LNCaP clone FGC (cell line): ENCODE measurements at regions not wholly inside any gene's neighbourhood (a gene's known extent, or its start where the extent isn't known, plus 50 kb on each side); places are given as distances from the start of the nearest gene placed in this dataset.
"Not testable (repeated sequence)": the region's sequence is repeated elsewhere in the genome, so short reads cannot be mapped to it uniquely, and the experiment has no call there.

ENCODE experiments used
- DNase-seq: peaks from one replicate; pipeline ENCODE4 v3.0.0-alpha.2; 2011; ENCODE audit warnings: low read depth
- H3K4me3 ChIP-seq: 2 replicates; pipeline ENCODE4 v1.5.1; 2011; ENCODE audit warnings: mild to moderate bottlenecking, low read depth, low read length, control low read depth
- CTCF ChIP-seq: IDR thresholded peaks from 2 replicates; pipeline ENCODE4 v1.5.1; 2012; ENCODE audit warnings: mild to moderate bottlenecking; ENCODE audit not compliant: control insufficient read depth, insufficient read depth; ENCODE audit errors: extremely low read depth

DNA sequence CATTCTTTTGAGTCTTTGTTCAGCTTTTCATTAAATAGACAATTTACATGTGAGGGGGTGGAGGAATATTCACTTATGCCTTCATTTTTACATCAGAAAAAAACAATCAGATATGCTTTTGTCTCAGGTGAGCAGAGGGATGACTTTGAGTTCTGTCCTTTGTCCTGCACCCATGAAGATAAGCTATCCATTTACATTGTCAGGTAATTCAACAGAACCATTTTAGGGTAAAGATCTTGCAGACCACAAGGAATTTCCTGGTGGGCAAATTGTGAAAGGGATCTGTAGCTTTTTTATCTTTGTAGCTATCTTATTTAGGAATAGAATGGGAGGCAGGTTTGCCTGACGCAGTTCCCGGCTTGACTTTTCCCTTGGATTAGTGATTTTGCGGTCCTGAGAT lies 242.7 kb upstream of the IRF2BP2 start:
- TF ChIP-seq CTCF, result no peak
- no peak for DNase-seq
- H3K4me3 ChIP-seq, result no peak overlapping the region

DNA sequence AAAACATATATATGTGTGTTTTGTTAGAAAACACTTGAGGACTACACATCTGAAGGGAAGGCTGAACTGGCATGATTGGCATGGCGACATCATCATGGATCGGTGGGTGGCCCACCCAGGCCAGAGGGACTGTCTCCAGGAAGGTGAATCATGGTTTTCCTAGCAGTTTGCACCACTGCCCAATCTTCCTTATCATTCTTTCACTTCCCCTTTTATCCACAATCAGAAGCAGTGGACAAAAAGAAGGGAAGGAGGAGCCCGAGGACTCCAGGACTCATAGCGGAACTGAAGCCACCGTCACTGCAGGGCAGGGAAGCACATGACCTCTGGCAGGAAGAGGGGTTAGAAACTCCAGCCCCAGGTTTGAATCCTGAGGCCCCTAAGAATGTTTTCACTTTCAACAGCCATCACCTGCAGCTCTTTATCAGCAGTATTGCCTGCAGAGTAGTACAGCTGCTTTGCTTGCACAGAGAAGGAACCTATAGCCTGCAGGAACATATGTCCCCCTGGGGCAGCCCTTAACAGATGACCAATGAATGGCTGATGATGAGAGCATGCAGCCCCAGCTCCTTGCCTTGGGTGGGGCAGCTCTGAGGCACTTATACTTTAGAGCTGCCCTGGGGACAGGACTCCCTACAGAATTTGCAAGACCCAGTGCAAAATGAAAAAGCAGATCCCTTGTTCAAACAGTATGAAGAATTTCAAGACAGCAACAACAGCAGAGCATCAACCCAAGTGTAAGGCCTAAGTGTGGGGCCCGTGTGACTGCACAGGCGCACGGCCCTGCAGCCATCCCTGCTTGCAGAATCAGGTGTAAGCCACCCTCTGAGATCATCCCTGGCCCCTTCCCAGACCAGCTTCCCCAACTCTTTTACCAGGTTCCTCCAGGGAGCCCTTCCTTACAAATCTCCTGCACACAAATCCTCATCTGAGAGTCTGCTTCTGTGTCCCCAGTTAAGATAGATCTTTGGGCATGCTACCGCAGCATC lies 241.8 kb upstream of the IRF2BP2 start:
- no peak overlapping the region for H3K4me3 ChIP-seq
- TF ChIP-seq CTCF, result no peak
- no peak for DNase-seq

GRCh38 chr1:234849832-234850231 lies 239.9 kb upstream of the IRF2BP2 start:
- TF ChIP-seq CTCF, result no peak
- DNase-seq, result no peak

DNA sequence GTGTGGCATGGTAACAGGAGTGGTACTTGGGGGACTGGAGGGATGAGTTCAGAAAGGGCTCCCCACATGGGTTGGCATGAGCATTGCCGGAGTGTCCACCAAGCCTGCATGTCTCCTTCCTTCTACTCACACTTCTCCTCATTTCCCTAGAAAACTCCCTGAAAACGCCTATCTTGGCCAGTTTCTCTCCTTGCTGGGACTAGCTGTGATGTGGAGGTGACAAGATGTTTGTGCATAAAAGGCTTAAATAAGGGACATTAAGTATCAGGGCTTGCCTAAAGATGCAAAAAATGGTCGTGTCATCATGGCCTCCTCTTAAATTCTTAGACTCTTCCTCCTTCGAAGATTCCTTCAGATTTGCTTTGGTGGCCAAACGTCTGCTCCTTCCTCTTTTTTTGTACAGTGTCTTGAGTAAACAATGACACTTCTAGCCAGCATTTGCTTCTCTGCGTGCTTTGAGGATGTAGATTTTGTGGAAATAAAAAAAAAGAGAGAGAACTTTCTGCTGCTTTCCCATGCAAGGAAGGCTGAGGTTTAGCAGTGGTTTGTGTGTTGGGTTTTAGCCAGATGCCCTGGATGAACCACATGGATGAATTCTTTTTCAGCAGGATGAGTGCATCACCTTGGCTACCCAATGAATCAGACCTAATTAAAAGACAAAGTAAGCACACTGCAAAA lies 239.1 kb upstream of the IRF2BP2 start:
- no peak overlapping the region for H3K4me3 ChIP-seq
- no peak for DNase-seq
- no peak for TF ChIP-seq CTCF

More at GRCh38 chr1:234849832-234850231, 239.9 kb upstream of the IRF2BP2 start:
- H3K4me3 ChIP-seq, result no peak overlapping the region

GRCh38 chr1:234846813-234847212 lies 236.8 kb upstream of the IRF2BP2 start:
- not testable (repeated sequence) for DNase-seq, H3K4me3 ChIP-seq

DNA sequence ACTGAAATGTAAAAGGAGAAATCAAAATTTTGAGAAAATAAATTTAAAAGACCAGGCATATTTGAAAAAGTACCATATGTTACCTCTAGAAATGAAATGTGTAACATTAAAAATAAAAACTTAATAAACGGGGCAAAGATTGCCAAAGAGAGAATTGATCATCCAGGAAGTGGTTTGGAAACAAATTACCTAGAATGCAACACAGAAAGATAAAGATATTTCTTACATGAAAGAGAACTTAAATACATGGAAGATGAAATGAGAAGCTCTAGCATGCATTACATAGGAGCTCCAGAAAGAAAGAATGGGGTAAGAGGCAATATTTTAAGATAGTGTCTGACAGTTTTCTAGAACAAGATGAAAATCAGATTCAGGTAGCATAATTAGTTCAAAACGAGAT lies 235.9 kb upstream of the IRF2BP2 start:
- no peak overlapping the region for H3K4me3 ChIP-seq
- no peak for TF ChIP-seq CTCF
- no peak for DNase-seq

DNA sequence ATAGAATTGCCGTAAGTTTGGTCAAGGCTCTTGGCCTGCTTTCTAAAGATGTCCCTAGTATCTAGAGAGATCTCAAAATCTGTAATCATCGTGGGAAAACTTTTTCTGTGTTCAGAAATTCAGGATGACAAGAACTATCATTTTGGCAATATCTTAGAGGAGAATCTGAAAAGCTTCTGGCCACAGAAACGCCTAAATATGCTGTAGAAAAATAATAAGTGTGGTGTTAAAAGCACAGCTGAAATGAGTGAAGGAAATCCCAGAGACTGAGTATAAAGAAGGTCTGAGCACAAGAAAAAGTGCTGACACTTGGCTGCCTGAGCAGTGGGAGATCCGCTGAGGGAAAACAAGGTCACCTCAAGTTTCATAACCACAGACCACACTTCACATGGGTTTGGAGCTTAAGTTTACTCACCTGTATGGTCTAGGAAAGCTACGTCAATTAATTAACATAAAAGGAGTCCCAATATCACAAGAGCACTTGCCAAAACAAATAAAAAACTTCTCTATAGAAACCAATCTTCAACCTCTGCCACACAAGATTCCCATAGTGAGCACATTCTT lies 235.2 kb upstream of the IRF2BP2 start:
- no peak for TF ChIP-seq CTCF
- no peak for DNase-seq
- H3K4me3 ChIP-seq, result no peak overlapping the region
